A172 (cell line): ENCODE measurements at regions not wholly inside any gene's neighbourhood (a gene's known extent, or its start where the extent isn't known, plus 50 kb on each side); places are given as distances from the start of the nearest gene placed in this dataset.
"Not testable (repeated sequence)": the region's sequence is repeated elsewhere in the genome, so short reads cannot be mapped to it uniquely, and the experiment has no call there.

Experiments
- DNase-seq: peaks from one replicate; pipeline ENCODE4 v3.0.0-alpha.2; 2015; ENCODE audit warnings: low spot score

GRCh38 chr22:47346287-47346686 lies 583.8 kb downstream of the TBC1D22A start:
- DNase-seq = not testable (repeated sequence)

- DNase-seq = no peak
Observed at GRCh38 chr22:47345025-47345424, 582.6 kb downstream of the TBC1D22A start.

- no peak for DNase-seq
Observed at GRCh38 chr22:47344414-47344813, 582.0 kb downstream of the TBC1D22A start.

- DNase-seq = no peak
Observed at GRCh38 chr22:47343611-47344010, 581.2 kb downstream of the TBC1D22A start.

DNA sequence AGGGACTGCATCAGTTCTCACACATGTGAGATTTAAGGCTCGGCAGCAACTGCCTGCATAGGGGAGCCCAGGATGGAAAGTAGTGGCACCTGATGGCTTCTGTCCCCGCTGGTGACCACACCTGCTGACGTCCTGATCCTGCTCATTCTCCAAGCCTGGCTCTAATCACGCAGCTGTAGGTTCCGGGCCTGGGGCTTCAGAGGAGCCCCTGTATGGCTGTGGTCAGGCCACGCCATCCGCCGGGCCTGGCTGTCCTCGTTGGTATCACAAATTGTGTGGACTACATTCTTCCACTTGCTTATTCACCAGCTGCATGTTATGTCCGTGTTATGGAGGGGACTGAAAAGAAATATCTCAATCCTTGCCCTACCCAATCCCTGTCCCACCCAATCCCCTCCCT lies 580.0 kb downstream of the TBC1D22A start:
- DNase-seq = no peak

DNA sequence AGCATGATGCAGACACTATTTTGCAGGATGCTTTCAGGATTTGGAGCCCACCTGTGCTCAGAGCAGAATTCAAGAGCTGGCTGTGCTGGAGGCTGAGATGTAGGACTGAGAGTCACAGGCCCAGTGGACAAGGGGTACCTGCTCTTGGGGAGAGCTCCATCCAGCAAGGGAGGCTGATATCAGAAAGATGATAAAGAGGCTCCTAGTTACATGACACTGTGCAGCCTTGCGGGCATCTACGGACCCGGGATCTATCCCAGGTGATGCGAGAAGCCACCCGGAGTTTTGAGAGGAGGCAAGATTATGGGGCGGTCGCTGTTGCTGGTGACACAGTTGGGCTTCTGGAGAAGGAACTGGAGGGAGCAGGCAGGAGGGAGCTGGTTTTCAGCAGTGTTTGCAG lies 579.0 kb downstream of the TBC1D22A start:
- no peak for DNase-seq

DNA sequence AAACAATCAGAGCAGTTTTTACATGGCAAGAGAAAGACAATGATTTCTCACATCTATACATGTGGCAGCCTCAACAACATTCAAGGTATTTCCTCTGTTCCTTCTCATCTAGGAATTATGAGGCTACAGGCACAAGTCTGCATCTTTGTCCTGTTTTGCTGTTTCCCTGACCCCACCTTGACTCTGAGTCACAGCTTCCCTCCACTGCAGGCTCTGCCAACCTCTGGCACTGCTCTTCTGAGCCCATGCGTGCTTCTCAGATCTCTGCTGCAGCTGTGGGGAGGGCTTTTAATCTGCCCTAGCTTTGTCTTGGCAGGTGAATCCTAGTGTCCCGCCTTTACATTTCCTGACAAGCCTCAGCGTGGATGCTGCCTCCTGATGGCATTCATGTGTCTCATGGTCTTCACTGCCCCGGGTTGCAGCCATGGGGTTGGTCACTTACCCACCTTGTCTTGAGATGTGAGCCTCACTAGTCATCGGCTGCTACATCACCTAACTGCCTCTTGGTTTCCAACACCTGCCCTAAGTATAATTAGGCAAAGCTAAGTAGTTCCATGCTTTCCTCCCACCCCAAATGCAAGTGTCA lies 578.5 kb downstream of the TBC1D22A start:
- DNase-seq = peak; percentile 14

DNA sequence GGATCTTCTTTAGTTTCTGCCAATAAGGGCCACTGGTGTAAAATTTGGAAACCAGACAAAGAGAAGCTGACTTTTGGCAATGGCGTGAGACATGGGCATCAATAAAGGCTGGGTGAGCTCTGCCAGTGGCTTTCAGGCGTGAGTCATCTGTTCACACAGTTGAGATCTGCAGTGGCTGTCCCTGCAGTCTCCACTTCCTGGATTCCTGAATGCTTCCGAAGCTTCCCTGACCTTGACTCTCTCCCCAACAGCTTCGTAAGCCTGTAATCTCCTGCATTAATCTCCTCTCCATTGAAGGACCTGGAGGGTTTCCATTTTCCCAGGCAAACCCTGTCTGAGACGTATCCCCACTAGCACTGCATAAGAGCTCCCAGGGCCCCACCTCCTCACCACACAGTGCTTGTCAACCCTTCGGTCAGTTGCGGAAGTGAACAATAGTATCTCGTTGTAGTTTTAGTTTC lies 574.7 kb downstream of the TBC1D22A start:
- peak; percentile 93 for DNase-seq

GRCh38 chr22:47335958-47336357 lies 573.5 kb downstream of the TBC1D22A start:
- DNase-seq = no peak

DNA sequence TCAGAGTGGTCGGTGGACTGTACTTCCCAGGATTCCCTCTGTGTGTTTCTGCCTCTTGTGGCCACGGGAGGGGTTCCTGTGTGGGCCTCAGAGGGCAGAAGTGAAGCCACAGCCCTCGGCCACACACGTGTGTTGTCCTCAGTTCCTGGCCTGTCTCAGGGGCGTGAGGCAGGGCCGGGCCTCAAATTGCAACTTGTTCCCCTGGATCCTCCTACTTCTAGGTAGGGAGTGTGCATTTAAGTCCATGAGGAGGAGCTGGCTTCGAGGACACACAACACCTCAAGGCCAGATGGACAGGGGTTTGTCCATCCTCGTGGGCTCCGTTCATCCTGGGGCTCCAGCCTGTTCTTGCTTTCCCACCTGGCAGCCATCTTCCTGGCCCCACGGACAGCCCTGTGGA lies 573.0 kb downstream of the TBC1D22A start:
- DNase-seq = no peak

DNA sequence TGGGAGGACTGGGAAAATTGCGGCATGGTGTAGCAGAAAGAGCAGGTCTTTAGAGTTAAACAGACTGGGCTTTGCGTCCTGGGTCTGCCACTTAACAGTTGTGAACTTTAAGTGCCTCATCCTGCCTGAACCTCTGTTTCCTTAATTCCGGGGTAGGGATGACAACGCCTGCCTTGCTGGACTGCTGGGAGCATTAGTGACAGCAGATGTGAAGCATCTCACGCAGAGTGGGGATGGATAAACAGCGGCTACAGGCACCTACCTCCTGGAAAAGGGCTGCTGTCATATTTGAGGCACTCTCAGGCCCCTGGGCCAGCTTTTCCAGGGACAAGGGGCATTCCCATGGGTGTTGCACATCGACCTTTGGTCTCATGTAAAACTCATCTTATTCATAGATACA lies 572.2 kb downstream of the TBC1D22A start:
- no peak for DNase-seq

- DNase-seq = peak; percentile 79
Observed at GRCh38 chr22:47333625-47334024, 571.2 kb downstream of the TBC1D22A start.

DNA sequence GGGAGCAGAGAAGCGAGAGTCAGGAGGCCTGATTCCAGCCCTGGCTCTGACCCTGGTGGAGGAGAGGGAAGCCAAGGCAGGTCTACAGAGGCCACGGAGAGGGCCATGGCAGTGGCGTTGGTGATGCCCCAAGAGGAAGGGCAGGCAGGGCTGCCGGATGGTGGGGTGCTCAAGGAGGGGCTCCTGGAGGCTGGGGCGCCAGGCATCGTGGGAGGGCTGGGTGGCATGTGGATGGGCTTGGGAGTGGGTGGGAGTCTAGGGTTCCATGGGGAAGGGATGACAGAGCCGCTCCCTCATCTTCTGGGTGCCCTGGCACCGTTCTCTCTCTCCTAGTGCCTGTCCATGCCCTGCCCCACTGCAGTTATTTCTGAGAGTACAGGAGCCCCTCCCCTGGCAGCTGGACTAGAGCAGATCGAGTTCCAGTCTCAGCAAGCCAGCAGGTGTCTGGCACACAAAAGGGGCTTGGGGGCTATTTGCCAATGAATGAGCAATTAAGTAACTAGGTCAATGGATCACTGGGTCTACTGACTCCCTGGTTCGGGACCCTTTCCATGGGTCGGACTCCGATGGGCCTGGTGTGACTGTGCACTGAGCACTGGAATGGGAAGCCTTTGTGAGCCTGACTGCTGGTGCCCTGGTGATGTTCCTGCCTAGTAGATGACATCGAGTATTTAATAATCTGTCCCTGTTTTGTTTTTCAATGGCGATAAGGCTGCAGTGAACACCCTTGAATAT lies 570.0 kb downstream of the TBC1D22A start:
- no peak for DNase-seq

- DNase-seq = no peak
Observed at GRCh38 chr22:47331750-47332149, 569.3 kb downstream of the TBC1D22A start.

- DNase-seq = no peak
Observed at GRCh38 chr22:47329727-47330650, 567.5 kb downstream of the TBC1D22A start.

DNA sequence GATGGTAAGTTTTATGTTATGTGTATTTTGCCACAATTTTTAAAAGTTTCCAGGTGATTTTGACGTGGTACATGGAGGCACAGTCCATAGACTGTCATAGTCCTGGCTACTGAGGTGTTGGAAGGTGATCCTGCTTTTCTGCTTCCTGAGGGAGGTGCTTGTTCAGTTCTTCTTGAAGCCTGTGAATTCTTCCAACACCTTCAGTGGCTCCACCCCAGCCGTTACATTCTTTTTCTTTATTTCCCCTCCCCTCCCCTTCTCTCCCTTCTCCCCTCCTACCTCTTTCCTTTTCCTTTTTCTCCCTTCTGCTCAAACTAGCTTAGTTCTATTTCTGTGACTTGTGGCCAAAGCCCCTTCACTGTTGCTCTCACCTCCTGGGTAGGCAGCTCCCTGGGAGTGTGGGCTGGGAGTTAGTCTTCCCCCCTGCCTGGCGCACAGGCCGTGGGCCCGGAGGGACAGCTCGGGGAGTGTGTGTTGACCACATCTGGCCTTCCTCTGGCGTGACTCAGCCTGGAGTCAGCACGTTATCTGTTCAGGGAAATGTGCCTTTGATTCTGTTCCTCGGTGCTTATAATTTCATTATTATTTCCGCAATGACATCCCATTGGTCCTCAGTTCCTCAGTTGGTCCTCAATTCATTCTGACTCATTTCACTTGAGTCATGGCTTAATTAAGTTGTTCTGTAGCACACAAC lies 566.2 kb downstream of the TBC1D22A start:
- peak; percentile 93 for DNase-seq

- DNase-seq = no peak
Observed at GRCh38 chr22:47327241-47327640, 564.8 kb downstream of the TBC1D22A start.

- DNase-seq = no peak
Observed at GRCh38 chr22:47325249-47325648, 562.8 kb downstream of the TBC1D22A start.

DNA sequence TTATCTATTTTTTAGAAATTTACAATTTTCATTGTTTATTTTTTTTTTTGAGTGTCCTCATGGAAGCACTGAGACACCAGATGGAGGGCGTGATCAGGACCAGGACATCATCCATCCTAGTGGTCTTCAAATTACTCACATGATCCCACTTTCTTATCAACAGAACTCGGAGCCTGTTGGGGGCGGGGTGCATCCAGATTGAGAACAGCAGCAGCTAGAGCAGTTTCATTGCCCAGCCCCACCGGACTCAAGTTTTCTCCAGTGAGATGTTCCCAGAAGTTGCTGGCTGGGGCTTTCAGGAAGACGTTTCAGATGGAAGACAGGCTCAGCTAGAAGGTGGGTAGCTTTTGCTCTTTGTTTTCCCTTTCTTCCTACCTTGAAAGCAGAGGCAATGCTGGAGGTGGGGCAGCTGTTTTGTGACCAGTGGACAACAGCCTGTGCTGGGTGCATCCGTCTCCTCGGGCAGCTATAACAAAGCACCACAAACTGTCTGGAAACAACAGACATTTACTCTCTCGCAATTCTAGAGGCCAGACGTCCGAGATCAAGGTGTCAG lies 562.1 kb downstream of the TBC1D22A start:
- no peak for DNase-seq

- DNase-seq = no peak
Observed at GRCh38 chr22:47323518-47323917, 561.1 kb downstream of the TBC1D22A start.

- no peak for DNase-seq
Observed at GRCh38 chr22:47322854-47323253, 560.4 kb downstream of the TBC1D22A start.

DNA sequence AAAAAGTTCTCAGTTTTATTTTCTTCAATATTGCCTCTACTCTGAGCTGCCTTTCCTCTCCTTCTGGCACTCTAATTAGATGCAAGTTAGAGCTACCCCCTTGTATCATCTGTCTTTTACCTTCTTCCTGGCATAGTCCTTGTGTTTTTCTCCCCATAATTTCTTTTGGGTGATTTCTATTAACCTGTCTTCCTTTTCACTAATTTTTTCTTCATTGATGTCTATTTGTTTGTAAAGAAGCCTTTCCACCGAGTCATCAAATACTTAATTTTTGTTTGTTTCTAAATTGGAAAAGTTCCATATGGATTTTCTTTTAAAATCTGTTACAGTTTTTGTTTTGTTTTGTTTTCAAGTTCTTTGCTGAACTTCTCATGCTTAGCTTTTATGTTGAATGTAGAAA lies 558.1 kb downstream of the TBC1D22A start:
- no peak for DNase-seq
